IMR-90 (cell line): ENCODE measurements at regions not wholly inside any gene's neighbourhood (a gene's known extent, or its start where the extent isn't known, plus 50 kb on each side); places are given as distances from the start of the nearest gene placed in this dataset.

Source experiments
- ATAC-seq: fragments of 200-7000 bp; cut with Tn5 transposase; 2 replicates; pipeline ENCODE4 v1.9.1; 2020; ENCODE audit warnings: low read depth, mild to moderate bottlenecking, moderate library complexity
- BruUV-seq: library from RNA; stranded (reverse); fragments of 400-500 nt; replicated peaks from 2 replicates; lab custom pipeline; 2021; lab: Mats Ljungman, UMichigan
- CTCF ChIA-PET: fragments of 300-600 bp; formaldehyde crosslinking; extraction: SDS; loops from one replicate; lab custom pipeline; 2021; ENCODE audit warnings: antibody characterized with exemption; lab: Yijun Ruan, JAX
- POLR2A ChIA-PET: fragments of 300-600 bp; sonication (Branson Sonifier 250); formaldehyde crosslinking; loops from one replicate; lab custom pipeline; 2022; ENCODE audit warnings: antibody characterized with exemption; ENCODE audit not compliant: unreplicated experiment; lab: Charles Lee
- DNase-seq: peaks from one replicate; pipeline ENCODE4 v3.0.0; 2013
- H2AFZ ChIP-seq: replicated peaks from 2 replicates; pipeline ENCODE3; 2013; ENCODE audit warnings: low read length, mild to moderate bottlenecking; ENCODE audit not compliant: poor library complexity
- H2AK5ac ChIP-seq: 2 replicates; pipeline ENCODE4 v1.6.1; 2013; ENCODE audit warnings: low read depth, low read length, inconsistent platforms
- H2AK9ac ChIP-seq: replicated peaks from 2 replicates; pipeline ENCODE3; 2013; ENCODE audit warnings: mild to moderate bottlenecking, low read depth, low read length, moderate library complexity; ENCODE audit not compliant: poor library complexity
- H2BK120ac ChIP-seq: 2 replicates; pipeline ENCODE4 v1.6.1; 2013; ENCODE audit warnings: low read depth, low read length, inconsistent platforms
- H2BK15ac ChIP-seq: 3 replicates; pipeline ENCODE4 v1.6.1; 2013; ENCODE audit warnings: low read depth, low read length, inconsistent platforms
- H2BK20ac ChIP-seq: 2 replicates; pipeline ENCODE4 v1.6.1; 2013; ENCODE audit warnings: low read depth, mild to moderate bottlenecking, inconsistent platforms, low read length, moderate library complexity
- H2BK5ac ChIP-seq: 2 replicates; pipeline ENCODE4 v1.6.1; 2013; ENCODE audit warnings: mild to moderate bottlenecking, low read depth, low read length, inconsistent platforms; ENCODE audit not compliant: poor library complexity, severe bottlenecking
- H3K14ac ChIP-seq: replicated peaks from 2 replicates; pipeline ENCODE4 v1.6.1; 2013; ENCODE audit warnings: low read depth, low read length, inconsistent platforms
- H3K18ac ChIP-seq: 2 replicates; pipeline ENCODE4 v1.6.1; 2013; ENCODE audit warnings: low read depth, low read length, control low read depth
- H3K23ac ChIP-seq: 2 replicates; pipeline ENCODE4 v1.6.1; 2013; ENCODE audit warnings: low read depth, low read length, inconsistent platforms
- H3K27ac ChIP-seq: 2 replicates; pipeline ENCODE4 v1.5.1; 2013; ENCODE audit warnings: mild to moderate bottlenecking, control low read depth, low read length; ENCODE audit not compliant: insufficient read depth
- H3K27me3 ChIP-seq: 2 replicates; pipeline ENCODE4 v1.6.1; 2013; ENCODE audit warnings: low read length; ENCODE audit not compliant: control insufficient read depth, insufficient read depth
- H3K36me3 ChIP-seq: 2 replicates; pipeline ENCODE4 v1.6.1; 2013; ENCODE audit warnings: low read length, mixed read lengths; ENCODE audit not compliant: control insufficient read depth, insufficient read depth
- H3K4ac ChIP-seq: 2 replicates; pipeline ENCODE4 v1.6.1; 2013; ENCODE audit warnings: low read depth, low read length, inconsistent platforms
- H3K4me1 ChIP-seq: 2 replicates; pipeline ENCODE4 v1.6.1; 2013; ENCODE audit warnings: low read length, mixed read lengths; ENCODE audit not compliant: control insufficient read depth, insufficient read depth
- H3K4me2 ChIP-seq: 2 replicates; pipeline ENCODE4 v1.6.1; 2013; ENCODE audit warnings: low read depth, mild to moderate bottlenecking, control low read depth, low read length, moderate library complexity
- H3K4me3 ChIP-seq: 2 replicates; pipeline ENCODE4 v1.5.1; 2013; ENCODE audit warnings: low read depth, mild to moderate bottlenecking, control low read depth, low read length, moderate library complexity; ENCODE audit not compliant: insufficient read depth
- H3K56ac ChIP-seq: 2 replicates; pipeline ENCODE4 v1.6.1; 2013; ENCODE audit warnings: low read length, inconsistent platforms; ENCODE audit not compliant: insufficient read depth; ENCODE audit errors: extremely low read depth
- H3K79me1 ChIP-seq, 2 experiments: 2 replicates each; pipeline ENCODE4 v1.6.1; 2013; ENCODE audit warnings: low read length in 2 of 2, inconsistent platforms in 1 of 2, low read depth in 1 of 2
- H3K9ac ChIP-seq: 2 replicates; pipeline ENCODE4 v1.6.1; 2013; ENCODE audit warnings: low read depth, low read length, control low read depth
- H3K9me1 ChIP-seq: 2 replicates; pipeline ENCODE4 v1.6.1; 2013; ENCODE audit warnings: low read length, inconsistent platforms; ENCODE audit not compliant: insufficient read depth
- H3K9me3 ChIP-seq: 2 replicates; pipeline ENCODE4 v1.6.1; 2013; ENCODE audit warnings: low read length; ENCODE audit not compliant: control insufficient read depth, insufficient read depth
- H4K20me1 ChIP-seq: 2 replicates; pipeline ENCODE4 v1.6.1; 2013; ENCODE audit warnings: low read length, inconsistent platforms; ENCODE audit not compliant: insufficient read depth
- H4K5ac ChIP-seq: 2 replicates; pipeline ENCODE4 v1.6.1; 2013; ENCODE audit warnings: mild to moderate bottlenecking, low read depth, low read length, control low read depth
- H4K8ac ChIP-seq, 2 experiments: 2 replicates each; pipeline ENCODE4 v1.6.1; 2013; ENCODE audit warnings: low read depth in 2 of 2, low read length in 2 of 2, control low read depth in 1 of 2, inconsistent platforms in 1 of 2
- H4K91ac ChIP-seq: 2 replicates; pipeline ENCODE4 v1.6.1; 2013; ENCODE audit warnings: low read depth, low read length, inconsistent platforms; ENCODE audit not compliant: insufficient read depth
- CEBPB ChIP-seq: IDR thresholded peaks from 2 replicates; pipeline ENCODE4 v1.6.1; 2012; ENCODE audit warnings: low read depth, low read length, improper control_type of control experiment
- CHD1 ChIP-seq: IDR thresholded peaks from 2 replicates; pipeline ENCODE4 v1.6.1; 2012; ENCODE audit warnings: low read depth, low read length, improper control_type of control experiment
- CTCF ChIP-seq: conservative IDR thresholded peaks from 2 replicates; pipeline ENCODE4 v1.5.1; 2012; ENCODE audit warnings: mild to moderate bottlenecking, low read depth, low read length, improper control_type of control experiment
- ELK1 ChIP-seq: fragments of 150-350 bp; IDR thresholded peaks from 2 replicates; pipeline ENCODE4 v1.6.1; 2016; ENCODE audit warnings: low read depth, mild to moderate bottlenecking, low read length, moderate library complexity, borderline replicate concordance
- FOS ChIP-seq: fragments of 150-350 bp; IDR thresholded peaks from 2 replicates; pipeline ENCODE4 v1.6.1; 2016; ENCODE audit warnings: low read depth, low read length
- MAZ ChIP-seq: IDR thresholded peaks from 2 replicates; pipeline ENCODE4 v1.6.1; 2012; ENCODE audit warnings: low read depth, mild to moderate bottlenecking, low read length, improper control_type of control experiment, moderate library complexity, borderline replicate concordance
- MXI1 ChIP-seq: IDR thresholded peaks from 2 replicates; pipeline ENCODE4 v1.6.1; 2012; ENCODE audit warnings: low read depth, mild to moderate bottlenecking, low read length, moderate library complexity, borderline replicate concordance
- POLR2A ChIP-seq: IDR thresholded peaks from 2 replicates; pipeline ENCODE4 v1.6.1; 2012; ENCODE audit warnings: mild to moderate bottlenecking, low read depth, low read length
- RAD21 ChIP-seq: IDR thresholded peaks from 2 replicates; pipeline ENCODE4 v1.6.1; 2012; ENCODE audit warnings: low read length, improper control_type of control experiment
- RFX5 ChIP-seq: IDR thresholded peaks from 2 replicates; pipeline ENCODE4 v1.8.0; 2012; ENCODE audit warnings: low read depth, mild to moderate bottlenecking, low read length, moderate library complexity
- SMC3 ChIP-seq: fragments of 150-350 bp; IDR thresholded peaks from 2 replicates; pipeline ENCODE4 v1.6.1; 2016; ENCODE audit warnings: low read depth, mild to moderate bottlenecking, antibody characterized with exemption, low read length, moderate library complexity
- USF2 ChIP-seq: fragments of 150-350 bp; IDR thresholded peaks from 2 replicates; pipeline ENCODE4 v1.6.1; 2017; ENCODE audit warnings: mild to moderate bottlenecking, antibody characterized with exemption, low read length, low read depth
- WGBS, 2 experiments: methylation state at CpG; one replicate each; pipeline versions ENCODE4 v1.1.5 to v1.1.7; 2013; ENCODE audit warnings: missing lambda C conversion rate in 2 of 2; ENCODE audit not compliant: insufficient read length in 1 of 2; ENCODE audit errors: extremely low coverage in 2 of 2; 5-methylcytosine and 5-hydroxymethylcytosine counted together
- dilution Hi-C: fragments of 300-500 bp; cut with HindIII; formaldehyde crosslinking; loops from one replicate; pipeline ENCODE4 v1.14.3; 2018; ENCODE audit warnings: low sequenced_read_pairs; ENCODE audit not compliant: unreplicated experiment
- in situ Hi-C: fragments of 300-500 bp; cut with MboI; formaldehyde crosslinking; loops from 3 replicates; pipeline ENCODE4 v1.14.3; 2019; ENCODE audit warnings: low sequenced_read_pairs, inconsistent platforms, mixed read lengths
- intact Hi-C: fragments of 100-400 bp; cut with micrococcal nuclease; formaldehyde crosslinking; loops from 2 replicates; pipeline ENCODE4 v1.10.0; 2022

- Histone ChIP-seq H3K23ac (no peak overlapping the region), H2AK5ac (no peak overlapping the region), H4K5ac (no peak overlapping the region), H3K9ac (no peak overlapping the region), H2BK20ac (no peak overlapping the region), H2BK15ac (no peak overlapping the region), H2AK9ac (no peak overlapping the region), H3K4me2 (no peak overlapping the region), H2BK5ac (no peak overlapping the region), H3K14ac (no peak overlapping the region), H4K91ac (no peak overlapping the region), H3K27ac (no peak overlapping the region), H4K8ac (no peak overlapping the region), H3K9me1 (no peaks in the 10 kb centered on the region), H2BK120ac (no peak overlapping the region), H3K36me3 (no peaks in the 10 kb centered on the region), H3K4ac (no peak overlapping the region), H3K79me1 (no peaks in the 10 kb centered on the region), H3K4me1 (no peaks in the 10 kb centered on the region), H2AFZ (no peak overlapping the region), H4K20me1 (no peaks in the 10 kb centered on the region), H3K27me3 (no peaks in the 10 kb centered on the region), H3K9me3 (peaks cover 13% of the 10 kb centered on the region), H3K18ac (no peak overlapping the region), H3K56ac (no peak overlapping the region), H3K4me3 (no peak overlapping the region)
- TF ChIP-seq CTCF (no peak), MAZ (no peak), RFX5 (no peak), CEBPB (no peak), MXI1 (no peak), FOS (no peak), POLR2A (no peak), SMC3 (no peak), CHD1 (no peak), USF2 (no peak), RAD21 (no peak), ELK1 (no peak)
- CTCF ChIA-PET, result no interaction called here
- DNase-seq, result no peak
- in situ Hi-C loops (no loop called here), dilution Hi-C loops (no loop called here), intact Hi-C loops (no loop called here)
- ATAC-seq, result no peak
- no CpG with 5 or more reads among the region's 2 CpGs for WGBS, 2 experiments
- POLR2A ChIA-PET, result no interaction called here
- BruUV-seq, result no TSS peak
Measured at GRCh38 chr4:134777606-134778005, 576.0 kb upstream of the PABPC4L start.
